ENCODE measurements at regions not wholly inside any gene's neighbourhood (a gene's known extent, or its start where the extent isn't known, plus 50 kb on each side); places are given as distances from the start of the nearest gene placed in this dataset.

DNA sequence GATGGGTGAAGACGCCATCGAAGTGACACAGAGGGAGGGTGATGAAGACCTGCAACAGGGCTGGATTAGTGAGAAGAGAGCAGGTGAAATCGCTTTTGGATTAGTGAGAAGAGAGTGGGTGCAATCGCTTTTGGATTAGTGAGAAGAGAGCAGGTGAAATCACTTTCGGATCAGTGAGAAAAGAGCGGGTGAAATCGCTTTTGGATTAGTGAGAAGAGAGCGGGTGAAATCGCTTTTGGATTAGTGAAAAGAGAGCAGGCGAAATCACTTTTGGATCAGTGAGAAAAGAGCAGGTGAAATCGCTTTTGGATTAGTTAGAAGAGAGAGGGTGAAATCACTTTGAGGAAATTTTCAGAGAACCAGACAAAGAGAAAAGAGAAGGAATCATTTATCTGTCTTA, 67.2 kb upstream of the TRIO start:
- TF ChIP-seq, protein P1, sequence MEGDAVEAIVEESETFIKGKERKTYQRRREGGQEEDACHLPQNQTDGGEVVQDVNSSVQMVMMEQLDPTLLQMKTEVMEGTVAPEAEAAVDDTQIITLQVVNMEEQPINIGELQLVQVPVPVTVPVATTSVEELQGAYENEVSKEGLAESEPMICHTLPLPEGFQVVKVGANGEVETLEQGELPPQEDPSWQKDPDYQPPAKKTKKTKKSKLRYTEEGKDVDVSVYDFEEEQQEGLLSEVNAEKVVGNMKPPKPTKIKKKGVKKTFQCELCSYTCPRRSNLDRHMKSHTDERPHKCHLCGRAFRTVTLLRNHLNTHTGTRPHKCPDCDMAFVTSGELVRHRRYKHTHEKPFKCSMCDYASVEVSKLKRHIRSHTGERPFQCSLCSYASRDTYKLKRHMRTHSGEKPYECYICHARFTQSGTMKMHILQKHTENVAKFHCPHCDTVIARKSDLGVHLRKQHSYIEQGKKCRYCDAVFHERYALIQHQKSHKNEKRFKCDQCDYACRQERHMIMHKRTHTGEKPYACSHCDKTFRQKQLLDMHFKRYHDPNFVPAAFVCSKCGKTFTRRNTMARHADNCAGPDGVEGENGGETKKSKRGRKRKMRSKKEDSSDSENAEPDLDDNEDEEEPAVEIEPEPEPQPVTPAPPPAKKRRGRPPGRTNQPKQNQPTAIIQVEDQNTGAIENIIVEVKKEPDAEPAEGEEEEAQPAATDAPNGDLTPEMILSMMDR (IDR thresholded peaks at IDR 0.05): no peak
- no peak for TF ChIP-seq POLR2A (IDR thresholded peaks at IDR 0.05)

All from right lobe of liver (tissue), 4 donors.